ENCODE measurements at regions not wholly inside any gene's neighbourhood (a gene's known extent, or its start where the extent isn't known, plus 50 kb on each side); places are given as distances from the start of the nearest gene placed in this dataset.

- no peak for DNase-seq (ENCODE audit: low read depth)
Measured at GRCh38 chr14:61132336-61132735, 148.8 kb downstream of the TMEM30B start.

- DNase-seq (ENCODE audit: low read depth), result no peak
Measured at GRCh38 chr14:61130512-61131260, 149.6 kb downstream of the SLC38A6 start.

GRCh38 chr14:61129168-61129745, 148.2 kb downstream of the SLC38A6 start:
- DNase-seq (ENCODE audit: low read depth), result no peak

- no peak for DNase-seq (ENCODE audit: low read depth)
Measured at GRCh38 chr14:61128382-61129167, 147.5 kb downstream of the SLC38A6 start.

- no peak for DNase-seq (ENCODE audit: low read depth)
Measured at GRCh38 chr14:61126603-61127498, 145.8 kb downstream of the SLC38A6 start.

- no peak for DNase-seq (ENCODE audit: low read depth)
Measured at GRCh38 chr14:61125867-61126572, 145.0 kb downstream of the SLC38A6 start.

- DNase-seq (ENCODE audit: low read depth), result no peak
Measured at GRCh38 chr14:61125041-61125866, 144.2 kb downstream of the SLC38A6 start.

GRCh38 chr14:61122862-61123261, 141.8 kb downstream of the SLC38A6 start:
- no peak for DNase-seq (ENCODE audit: low read depth)

- DNase-seq (ENCODE audit: low read depth), result peak; percentile 74
Measured at GRCh38 chr14:61121355-61121787, 140.3 kb downstream of the SLC38A6 start.

GRCh38 chr14:61120576-61120975, 139.5 kb downstream of the SLC38A6 start:
- no peak for DNase-seq (ENCODE audit: low read depth)

- no peak for DNase-seq (ENCODE audit: low read depth)
Measured at GRCh38 chr14:61119006-61119405, 138.0 kb downstream of the SLC38A6 start.

GRCh38 chr14:61116369-61116768, 135.3 kb downstream of the SLC38A6 start:
- DNase-seq (ENCODE audit: low read depth), result no peak

- DNase-seq (ENCODE audit: low read depth), result no peak
Measured at GRCh38 chr14:61113561-61114225, 132.6 kb downstream of the SLC38A6 start.

GRCh38 chr14:61112506-61112905, 131.5 kb downstream of the SLC38A6 start:
- no peak for DNase-seq (ENCODE audit: low read depth)

- DNase-seq (ENCODE audit: low read depth), result no peak
Measured at GRCh38 chr14:61111731-61112130, 130.7 kb downstream of the SLC38A6 start.

- DNase-seq (ENCODE audit: low read depth), result peak; percentile 66
Measured at GRCh38 chr14:61111209-61111665, 130.2 kb downstream of the SLC38A6 start.

- DNase-seq (ENCODE audit: low read depth), result no peak
Measured at GRCh38 chr14:61110316-61111082, 129.5 kb downstream of the SLC38A6 start.

GRCh38 chr14:61109288-61109687, 128.2 kb downstream of the SLC38A6 start:
- DNase-seq (ENCODE audit: low read depth), result no peak

Data from iris pigment epithelial cell (primary cell).